ENCODE measurements at regions not wholly inside any gene's neighbourhood (a gene's known extent, or its start where the extent isn't known, plus 50 kb on each side); places are given as distances from the start of the nearest gene placed in this dataset.
"Not testable (repeated sequence)": the region's sequence is repeated elsewhere in the genome, so short reads cannot be mapped to it uniquely, and the experiment has no call there.

- no peaks in the 10 kb centered on the region for H3K36me3 Mint-ChIP-seq
- no peak overlapping the region for H3K27ac Mint-ChIP-seq
- no peak for DNase-seq (ENCODE audit: extremely low spot score, unreplicated experiment)
- no peaks in the 10 kb centered on the region for H3K9me3 Mint-ChIP-seq
- no peak overlapping the region for H3K4me3 Mint-ChIP-seq
- no peaks in the 10 kb centered on the region for H3K27me3 Mint-ChIP-seq
- TF ChIP-seq, protein P1, sequence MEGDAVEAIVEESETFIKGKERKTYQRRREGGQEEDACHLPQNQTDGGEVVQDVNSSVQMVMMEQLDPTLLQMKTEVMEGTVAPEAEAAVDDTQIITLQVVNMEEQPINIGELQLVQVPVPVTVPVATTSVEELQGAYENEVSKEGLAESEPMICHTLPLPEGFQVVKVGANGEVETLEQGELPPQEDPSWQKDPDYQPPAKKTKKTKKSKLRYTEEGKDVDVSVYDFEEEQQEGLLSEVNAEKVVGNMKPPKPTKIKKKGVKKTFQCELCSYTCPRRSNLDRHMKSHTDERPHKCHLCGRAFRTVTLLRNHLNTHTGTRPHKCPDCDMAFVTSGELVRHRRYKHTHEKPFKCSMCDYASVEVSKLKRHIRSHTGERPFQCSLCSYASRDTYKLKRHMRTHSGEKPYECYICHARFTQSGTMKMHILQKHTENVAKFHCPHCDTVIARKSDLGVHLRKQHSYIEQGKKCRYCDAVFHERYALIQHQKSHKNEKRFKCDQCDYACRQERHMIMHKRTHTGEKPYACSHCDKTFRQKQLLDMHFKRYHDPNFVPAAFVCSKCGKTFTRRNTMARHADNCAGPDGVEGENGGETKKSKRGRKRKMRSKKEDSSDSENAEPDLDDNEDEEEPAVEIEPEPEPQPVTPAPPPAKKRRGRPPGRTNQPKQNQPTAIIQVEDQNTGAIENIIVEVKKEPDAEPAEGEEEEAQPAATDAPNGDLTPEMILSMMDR (conservative IDR thresholded peaks at IDR 0.05), result no peak
- H3K4me1 Mint-ChIP-seq (ENCODE audit: unreplicated experiment), result no peaks in the 10 kb centered on the region
Measured at GRCh38 chr2:183825710-183826109, 701.5 kb downstream of the NUP35 start.

GRCh38 chr2:183829931-183830330 is 705.7 kb downstream of the NUP35 start:
- H3K27me3 Mint-ChIP-seq, result no peaks in the 10 kb centered on the region
- no peak overlapping the region for H3K27ac Mint-ChIP-seq
- H3K36me3 Mint-ChIP-seq, result no peaks in the 10 kb centered on the region
- no peaks in the 10 kb centered on the region for H3K9me3 Mint-ChIP-seq
- H3K4me3 Mint-ChIP-seq, result no peak overlapping the region
- TF ChIP-seq, protein P1 (conservative IDR thresholded peaks at IDR 0.05), result no peak
- no peaks in the 10 kb centered on the region for H3K4me1 Mint-ChIP-seq (ENCODE audit: unreplicated experiment)
- no peak for DNase-seq (ENCODE audit: extremely low spot score, unreplicated experiment)

GRCh38 chr2:183837157-183837556 is 712.9 kb downstream of the NUP35 start:
- Mint-ChIP-seq H3K4me1 (ENCODE audit: unreplicated experiment) (no peaks in the 10 kb centered on the region), H3K36me3 (no peaks in the 10 kb centered on the region), H3K4me3 (no peak overlapping the region), H3K9me3 (no peaks in the 10 kb centered on the region), H3K27me3 (no peaks in the 10 kb centered on the region), H3K27ac (no peak overlapping the region)
- TF ChIP-seq, protein P1 (conservative IDR thresholded peaks at IDR 0.05), result no peak
- no peak for DNase-seq (ENCODE audit: extremely low spot score, unreplicated experiment)

DNA sequence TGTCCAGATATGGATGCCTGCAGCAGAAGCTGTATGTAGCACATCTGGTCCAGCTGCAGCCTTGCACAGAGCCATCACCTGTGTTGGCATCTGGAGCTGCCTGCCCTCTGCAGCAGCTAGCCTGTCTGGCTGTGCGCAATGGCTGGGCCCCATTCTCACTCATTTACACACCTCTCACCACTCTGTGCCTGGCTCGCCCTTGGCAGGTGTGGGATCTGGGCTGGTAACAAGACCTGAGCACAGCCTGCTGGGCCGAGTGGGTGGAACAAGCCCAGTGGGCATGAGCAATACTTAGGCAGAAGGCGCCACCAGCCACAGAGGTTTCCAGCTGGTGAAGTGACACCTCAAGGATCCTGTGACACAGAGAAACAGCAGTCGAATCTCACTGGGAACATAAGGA is 714.1 kb downstream of the NUP35 start:
- Mint-ChIP-seq H3K36me3 (no peaks in the 10 kb centered on the region), H3K27ac (no peak overlapping the region), H3K4me3 (no peak overlapping the region), H3K4me1 (ENCODE audit: unreplicated experiment) (no peaks in the 10 kb centered on the region), H3K9me3 (no peaks in the 10 kb centered on the region), H3K27me3 (no peaks in the 10 kb centered on the region)
- DNase-seq (ENCODE audit: extremely low spot score, unreplicated experiment), result no peak
- TF ChIP-seq, protein P1 (conservative IDR thresholded peaks at IDR 0.05), result no peak

GRCh38 chr2:183840061-183840584 is 715.9 kb downstream of the NUP35 start:
- Mint-ChIP-seq H3K27ac (no peak overlapping the region), H3K36me3 (no peaks in the 10 kb centered on the region), H3K4me1 (ENCODE audit: unreplicated experiment) (no peaks in the 10 kb centered on the region), H3K4me3 (no peak overlapping the region), H3K27me3 (no peaks in the 10 kb centered on the region), H3K9me3 (no peaks in the 10 kb centered on the region)
- TF ChIP-seq, protein P1 (conservative IDR thresholded peaks at IDR 0.05), result no peak
- DNase-seq (ENCODE audit: extremely low spot score, unreplicated experiment), result no peak

- H3K4me1 Mint-ChIP-seq (ENCODE audit: unreplicated experiment); H3K36me3 Mint-ChIP-seq; H3K27me3 Mint-ChIP-seq; H3K4me3 Mint-ChIP-seq; H3K9me3 Mint-ChIP-seq; H3K27ac Mint-ChIP-seq; DNase-seq (ENCODE audit: extremely low spot score, unreplicated experiment): not testable (repeated sequence)
Measured at GRCh38 chr2:183849826-183850225, 725.6 kb downstream of the NUP35 start.

All from type B pancreatic cell (in vitro differentiated cells).